ENCODE measurements at regions not wholly inside any gene's neighbourhood (a gene's known extent, or its start where the extent isn't known, plus 50 kb on each side); places are given as distances from the start of the nearest gene placed in this dataset.

DNA sequence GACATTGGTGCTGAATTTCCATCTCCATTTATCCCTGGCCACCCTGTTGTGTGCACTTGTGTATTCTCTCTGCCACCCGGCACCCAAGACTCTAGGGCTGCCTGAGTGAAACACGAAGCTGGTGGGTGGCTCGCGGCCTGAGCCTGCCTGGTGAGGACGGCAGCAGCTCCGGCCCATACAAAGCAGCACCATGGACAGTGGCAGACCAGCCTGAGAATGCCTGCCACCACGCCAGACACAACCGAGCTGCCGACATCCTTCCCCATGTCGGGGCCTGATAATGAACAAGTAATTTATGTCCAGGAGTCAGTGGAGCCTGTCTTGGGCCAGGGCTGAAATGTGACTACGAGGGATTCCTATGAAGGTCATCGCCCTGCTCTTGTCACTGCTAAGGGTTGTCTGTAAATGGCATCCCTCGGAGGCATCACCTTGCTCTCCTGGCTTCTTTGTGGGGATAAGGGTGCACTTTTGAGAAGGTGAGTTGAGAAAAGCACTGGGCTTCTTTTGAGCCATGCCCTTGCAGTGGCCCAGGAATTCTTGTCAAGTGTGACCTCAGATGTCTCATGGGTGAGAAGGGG lies 175.7 kb downstream of the MELK start:
- no peaks in the 10 kb centered on the region for H3K4me1 ChIP-seq (ENCODE audit: control extremely low read depth in 1 of 4, control insufficient read depth in 4 of 4, insufficient read depth in 4 of 4, low read length in 3 of 4)
- ChIA-PET CTCF (interaction anchor here (0.6 to 1.2 kb wide), 4 partner anchors 19 to 111 kb away, joined by 3 read pairs; no protein-coding TSS in a partner anchor), POLR2A (no interaction called here)
- no peaks in the 10 kb centered on the region for H3K9me3 ChIP-seq (ENCODE audit: control extremely low read depth in 1 of 5, control insufficient read depth in 4 of 5, insufficient read depth in 2 of 5, low read depth in 1 of 5, low read length in 4 of 5)
- WGBS (ENCODE audit: insufficient coverage), result 24% methylated on average over 13 of the region's 13 CpGs
- no peak overlapping the region for H3K27ac ChIP-seq (ENCODE audit: insufficient read depth in 1 of 2, low read depth in 1 of 2, low read length in 2 of 2, poor library complexity in 1 of 2, severe bottlenecking in 2 of 2)
- peak; percentile 51 to 82 (median 82) for DNase-seq
- H3K36me3 ChIP-seq (ENCODE audit: control insufficient read depth in 4 of 4, insufficient read depth in 4 of 4, low read length in 3 of 4), result no peaks in the 10 kb centered on the region
- H3K27me3 ChIP-seq (replicated peaks in 2 of 5; ENCODE audit: control insufficient read depth in 4 of 5, insufficient read depth in 5 of 5, low read length in 4 of 5), result peaks cover 0 to 22% (median 3%) of the 10 kb centered on the region in 5 experiments
- no peak overlapping the region for H3K4me3 ChIP-seq (ENCODE audit: control insufficient read depth in 1 of 7, extremely low read depth in 1 of 7, insufficient read depth in 4 of 7, low read depth in 2 of 7, low read length in 6 of 7)

- H3K4me1 ChIP-seq (ENCODE audit: control extremely low read depth in 1 of 4, control insufficient read depth in 4 of 4, insufficient read depth in 4 of 4, low read length in 3 of 4), result no peaks in the 10 kb centered on the region
- no peaks in the 10 kb centered on the region for H3K9me3 ChIP-seq (ENCODE audit: control extremely low read depth in 1 of 5, control insufficient read depth in 4 of 5, insufficient read depth in 2 of 5, low read depth in 1 of 5, low read length in 4 of 5)
- WGBS (ENCODE audit: insufficient coverage), result no CpG with 5 or more reads among the region's 2 CpGs
- POLR2A ChIA-PET, result no interaction called here
- H3K27me3 ChIP-seq (replicated peaks in 2 of 5; ENCODE audit: control insufficient read depth in 4 of 5, insufficient read depth in 5 of 5, low read length in 4 of 5), result peaks cover 0 to 21% (median 3%) of the 10 kb centered on the region in 5 experiments
- H3K36me3 ChIP-seq (ENCODE audit: control insufficient read depth in 4 of 4, insufficient read depth in 4 of 4, low read length in 3 of 4), result no peaks in the 10 kb centered on the region
- no peak overlapping the region for H3K4me3 ChIP-seq (ENCODE audit: control insufficient read depth in 1 of 7, extremely low read depth in 1 of 7, insufficient read depth in 4 of 7, low read depth in 2 of 7, low read length in 6 of 7)
- no peak overlapping the region for H3K27ac ChIP-seq (ENCODE audit: insufficient read depth in 1 of 2, low read depth in 1 of 2, low read length in 2 of 2, poor library complexity in 1 of 2, severe bottlenecking in 2 of 2)
- peak in 1 of 3 donors; percentile 7 for DNase-seq
- CTCF ChIA-PET, result interaction anchor here (1.1 to 1.3 kb wide), 2 partner anchors 16 to 113 kb away, joined by 3 read pairs; no protein-coding TSS in a partner anchor
Observed at GRCh38 chr9:36749461-36749860, 176.8 kb downstream of the MELK start.

DNA sequence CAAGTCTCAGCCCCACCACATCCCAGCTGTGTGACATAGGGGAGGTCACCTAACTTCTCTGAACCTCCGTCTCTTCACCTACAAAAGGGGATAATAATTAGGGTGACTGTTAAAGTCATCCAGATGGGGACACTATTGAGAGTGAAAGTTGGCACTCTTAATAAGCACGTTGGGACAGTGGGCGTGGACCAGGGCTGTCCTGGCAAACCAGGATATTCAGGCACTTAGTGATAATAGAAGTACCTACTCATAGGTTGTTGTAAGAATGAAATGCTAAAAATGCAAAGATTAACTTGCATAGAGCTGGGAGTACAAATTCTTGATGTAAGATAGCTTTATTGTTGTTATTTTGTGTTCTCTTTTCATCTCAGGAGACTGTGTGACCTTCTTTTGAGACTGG lies 177.9 kb downstream of the MELK start:
- DNase-seq, result no peak
- 79% methylated on average over 3 of the region's 3 CpGs for WGBS (ENCODE audit: insufficient coverage)
- Histone ChIP-seq H3K4me1 (ENCODE audit: control extremely low read depth in 1 of 4, control insufficient read depth in 4 of 4, insufficient read depth in 4 of 4, low read length in 3 of 4) (no peaks in the 10 kb centered on the region), H3K4me3 (ENCODE audit: control insufficient read depth in 1 of 7, extremely low read depth in 1 of 7, insufficient read depth in 4 of 7, low read depth in 2 of 7, low read length in 6 of 7) (no peak overlapping the region), H3K27me3 (replicated peaks in 2 of 5; ENCODE audit: control insufficient read depth in 4 of 5, insufficient read depth in 5 of 5, low read length in 4 of 5) (peaks cover 0 to 25% (median 3%) of the 10 kb centered on the region in 5 experiments), H3K9me3 (ENCODE audit: control extremely low read depth in 1 of 5, control insufficient read depth in 4 of 5, insufficient read depth in 2 of 5, low read depth in 1 of 5, low read length in 4 of 5) (no peaks in the 10 kb centered on the region), H3K27ac (ENCODE audit: insufficient read depth in 1 of 2, low read depth in 1 of 2, low read length in 2 of 2, poor library complexity in 1 of 2, severe bottlenecking in 2 of 2) (no peak overlapping the region), H3K36me3 (ENCODE audit: control insufficient read depth in 4 of 4, insufficient read depth in 4 of 4, low read length in 3 of 4) (no peaks in the 10 kb centered on the region)
- ChIA-PET POLR2A (no interaction called here), CTCF (no interaction called here)

- POLR2A ChIA-PET, result no interaction called here
- CTCF ChIA-PET, result no interaction called here
- H3K36me3 ChIP-seq (ENCODE audit: control insufficient read depth in 4 of 4, insufficient read depth in 4 of 4, low read length in 3 of 4), result no peaks in the 10 kb centered on the region
- H3K9me3 ChIP-seq (ENCODE audit: control extremely low read depth in 1 of 5, control insufficient read depth in 4 of 5, insufficient read depth in 2 of 5, low read depth in 1 of 5, low read length in 4 of 5), result no peaks in the 10 kb centered on the region
- H3K27me3 ChIP-seq (replicated peaks in 2 of 5; ENCODE audit: control insufficient read depth in 4 of 5, insufficient read depth in 5 of 5, low read length in 4 of 5), result peaks cover 0 to 24% (median 10%) of the 10 kb centered on the region in 5 experiments
- DNase-seq, result no peak
- no peak overlapping the region for H3K4me3 ChIP-seq (ENCODE audit: control insufficient read depth in 1 of 7, extremely low read depth in 1 of 7, insufficient read depth in 4 of 7, low read depth in 2 of 7, low read length in 6 of 7)
- 83% methylated on average over 2 of the region's 2 CpGs for WGBS (ENCODE audit: insufficient coverage)
- no peak overlapping the region for H3K27ac ChIP-seq (ENCODE audit: insufficient read depth in 1 of 2, low read depth in 1 of 2, low read length in 2 of 2, poor library complexity in 1 of 2, severe bottlenecking in 2 of 2)
- H3K4me1 ChIP-seq (ENCODE audit: control extremely low read depth in 1 of 4, control insufficient read depth in 4 of 4, insufficient read depth in 4 of 4, low read length in 3 of 4), result no peaks in the 10 kb centered on the region
Observed at GRCh38 chr9:36755019-36755418, 182.3 kb downstream of the MELK start.

- Histone ChIP-seq H3K27ac (ENCODE audit: insufficient read depth in 1 of 2, low read depth in 1 of 2, low read length in 2 of 2, poor library complexity in 1 of 2, severe bottlenecking in 2 of 2) (no peak overlapping the region), H3K4me1 (ENCODE audit: control extremely low read depth in 1 of 4, control insufficient read depth in 4 of 4, insufficient read depth in 4 of 4, low read length in 3 of 4) (no peaks in the 10 kb centered on the region), H3K9me3 (ENCODE audit: control extremely low read depth in 1 of 5, control insufficient read depth in 4 of 5, insufficient read depth in 2 of 5, low read depth in 1 of 5, low read length in 4 of 5) (no peaks in the 10 kb centered on the region), H3K27me3 (replicated peaks in 2 of 5; ENCODE audit: control insufficient read depth in 4 of 5, insufficient read depth in 5 of 5, low read length in 4 of 5) (peaks cover 0 to 31% (median 9%) of the 10 kb centered on the region in 5 experiments), H3K36me3 (ENCODE audit: control insufficient read depth in 4 of 4, insufficient read depth in 4 of 4, low read length in 3 of 4) (no peaks in the 10 kb centered on the region), H3K4me3 (ENCODE audit: control insufficient read depth in 1 of 7, extremely low read depth in 1 of 7, insufficient read depth in 4 of 7, low read depth in 2 of 7, low read length in 6 of 7) (no peak overlapping the region)
- ChIA-PET CTCF (interaction anchor here (1.2 to 1.6 kb wide), 2 partner anchors 11 to 18 kb away, joined by 3 to 4 read pairs; no protein-coding TSS in a partner anchor), POLR2A (no interaction called here)
- WGBS (ENCODE audit: insufficient coverage), result 50% methylated on average over 1 of the region's 4 CpGs
- DNase-seq, result peak in 2 of 3 donors; percentile 13 to 27
Observed at GRCh38 chr9:36759141-36759540, 186.4 kb downstream of the MELK start.

DNA sequence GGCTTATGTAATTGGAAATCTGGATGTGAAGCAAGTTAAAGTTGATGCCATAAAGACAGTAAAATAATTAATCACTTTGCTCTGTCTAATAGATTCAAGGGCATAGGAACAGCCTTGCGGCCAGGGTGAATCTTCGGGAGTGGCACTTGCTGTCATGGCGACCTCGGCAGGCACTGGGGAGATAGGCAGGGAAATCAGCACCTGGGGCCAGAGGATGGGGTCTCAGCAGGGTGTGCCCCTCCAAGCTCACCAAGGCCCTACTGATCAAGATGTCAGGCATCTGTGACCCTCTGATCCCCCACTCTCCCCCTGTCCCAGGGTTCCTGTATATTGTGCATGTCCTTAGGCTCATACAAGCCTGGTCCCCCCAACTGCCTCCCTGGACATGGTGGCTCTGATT lies 187.3 kb downstream of the MELK start:
- no peaks in the 10 kb centered on the region for H3K36me3 ChIP-seq (ENCODE audit: control insufficient read depth in 4 of 4, insufficient read depth in 4 of 4, low read length in 3 of 4)
- ChIA-PET CTCF (no interaction called here), POLR2A (no interaction called here)
- H3K9me3 ChIP-seq (ENCODE audit: control extremely low read depth in 1 of 5, control insufficient read depth in 4 of 5, insufficient read depth in 2 of 5, low read depth in 1 of 5, low read length in 4 of 5), result no peaks in the 10 kb centered on the region
- H3K4me1 ChIP-seq (ENCODE audit: control extremely low read depth in 1 of 4, control insufficient read depth in 4 of 4, insufficient read depth in 4 of 4, low read length in 3 of 4), result peaks cover 0 to 2% (median 0%) of the 10 kb centered on the region in 4 experiments
- H3K4me3 ChIP-seq (ENCODE audit: control insufficient read depth in 1 of 7, extremely low read depth in 1 of 7, insufficient read depth in 4 of 7, low read depth in 2 of 7, low read length in 6 of 7), result no peak overlapping the region
- no peak overlapping the region for H3K27ac ChIP-seq (ENCODE audit: insufficient read depth in 1 of 2, low read depth in 1 of 2, low read length in 2 of 2, poor library complexity in 1 of 2, severe bottlenecking in 2 of 2)
- 89% methylated on average over 4 of the region's 4 CpGs for WGBS (ENCODE audit: insufficient coverage)
- H3K27me3 ChIP-seq (replicated peaks in 2 of 5; ENCODE audit: control insufficient read depth in 4 of 5, insufficient read depth in 5 of 5, low read length in 4 of 5), result peaks cover 0 to 29% (median 9%) of the 10 kb centered on the region in 5 experiments
- no peak for DNase-seq

GRCh38 chr9:36760667-36761420 lies 188.1 kb downstream of the MELK start:
- Histone ChIP-seq H3K27me3 (replicated peaks in 2 of 5; ENCODE audit: control insufficient read depth in 4 of 5, insufficient read depth in 5 of 5, low read length in 4 of 5) (peaks cover 0 to 26% (median 9%) of the 10 kb centered on the region in 5 experiments), H3K4me3 (ENCODE audit: control insufficient read depth in 1 of 7, extremely low read depth in 1 of 7, insufficient read depth in 4 of 7, low read depth in 2 of 7, low read length in 6 of 7) (no peak overlapping the region), H3K27ac (ENCODE audit: insufficient read depth in 1 of 2, low read depth in 1 of 2, low read length in 2 of 2, poor library complexity in 1 of 2, severe bottlenecking in 2 of 2) (no peak overlapping the region), H3K4me1 (ENCODE audit: control extremely low read depth in 1 of 4, control insufficient read depth in 4 of 4, insufficient read depth in 4 of 4, low read length in 3 of 4) (peaks cover 0 to 11% (median 5%) of the 10 kb centered on the region in 4 experiments), H3K36me3 (ENCODE audit: control insufficient read depth in 4 of 4, insufficient read depth in 4 of 4, low read length in 3 of 4) (no peaks in the 10 kb centered on the region), H3K9me3 (ENCODE audit: control extremely low read depth in 1 of 5, control insufficient read depth in 4 of 5, insufficient read depth in 2 of 5, low read depth in 1 of 5, low read length in 4 of 5) (no peaks in the 10 kb centered on the region)
- DNase-seq, result no peak
- POLR2A ChIA-PET, result no interaction called here
- CTCF ChIA-PET, result no interaction called here
- 78% methylated on average over 14 of the region's 14 CpGs for WGBS (ENCODE audit: insufficient coverage)

Data from common myeloid progenitor, CD34-positive (primary cell).